GM19238 (cell line): ENCODE measurements at regions not wholly inside any gene's neighbourhood (a gene's known extent, or its start where the extent isn't known, plus 50 kb on each side); places are given as distances from the start of the nearest gene placed in this dataset.

Experiments
- DNase-seq: peaks from one replicate; pipeline ENCODE4 v3.0.0; 2011; ENCODE audit warnings: low spot score; ENCODE audit not compliant: insufficient read length

DNA sequence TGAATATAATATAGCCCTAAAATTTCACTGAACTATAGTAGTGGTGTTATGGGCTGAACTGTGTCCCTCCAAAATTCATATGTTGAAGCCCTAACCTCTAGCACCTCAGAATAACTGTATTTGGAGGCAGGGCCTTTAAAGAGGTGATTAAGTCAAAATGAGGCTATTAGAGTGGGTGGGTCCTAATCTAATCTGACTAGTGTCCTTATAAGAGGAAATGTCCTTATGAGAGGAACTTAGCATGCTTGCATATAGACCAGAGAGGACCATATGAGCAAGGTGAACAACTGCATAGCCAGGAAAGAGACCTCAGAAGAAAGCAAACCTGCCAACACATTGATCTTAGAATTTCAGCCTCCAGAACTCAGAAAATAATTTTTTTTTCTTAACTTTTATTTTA lies 238.4 kb downstream of the ZEB2 start:
- no peak for DNase-seq

DNA sequence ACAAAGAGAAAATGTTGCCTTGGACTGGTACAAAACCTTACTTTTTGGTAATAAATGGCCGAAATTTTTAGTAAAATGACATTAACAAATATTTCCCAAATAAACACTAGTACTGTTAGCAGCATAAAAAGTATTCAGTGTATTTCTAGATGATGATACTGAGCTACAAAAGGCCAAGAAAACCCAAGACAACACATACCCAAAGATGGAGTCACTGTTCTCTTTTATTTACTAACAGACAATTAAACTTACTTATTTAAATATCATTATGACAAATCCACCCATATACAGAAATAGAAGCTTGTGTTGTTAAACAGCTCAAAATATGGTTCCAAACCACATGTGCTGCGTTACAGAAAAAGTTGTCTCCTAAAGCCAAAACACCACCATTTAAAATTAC lies 239.9 kb downstream of the ZEB2 start:
- DNase-seq: no peak

DNA sequence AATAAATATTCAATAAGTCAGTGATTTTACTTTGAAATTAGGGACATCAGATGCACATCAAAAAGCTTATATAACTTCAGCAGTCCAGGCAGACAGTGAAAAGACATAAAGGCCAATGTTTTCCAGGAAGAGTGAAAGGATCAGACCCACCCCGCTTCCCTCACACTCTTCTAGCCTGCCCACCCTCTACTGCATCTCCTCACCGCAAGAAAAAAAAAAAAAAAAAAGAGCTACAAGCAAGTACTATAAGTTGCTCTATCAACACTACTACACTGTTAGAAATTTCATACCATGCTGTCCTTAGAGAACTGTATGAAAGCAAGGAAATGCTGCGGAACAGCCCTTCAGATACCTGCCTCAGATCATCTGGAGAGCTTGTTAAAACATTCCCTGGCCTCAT lies 240.8 kb downstream of the ZEB2 start:
- DNase-seq: no peak

DNA sequence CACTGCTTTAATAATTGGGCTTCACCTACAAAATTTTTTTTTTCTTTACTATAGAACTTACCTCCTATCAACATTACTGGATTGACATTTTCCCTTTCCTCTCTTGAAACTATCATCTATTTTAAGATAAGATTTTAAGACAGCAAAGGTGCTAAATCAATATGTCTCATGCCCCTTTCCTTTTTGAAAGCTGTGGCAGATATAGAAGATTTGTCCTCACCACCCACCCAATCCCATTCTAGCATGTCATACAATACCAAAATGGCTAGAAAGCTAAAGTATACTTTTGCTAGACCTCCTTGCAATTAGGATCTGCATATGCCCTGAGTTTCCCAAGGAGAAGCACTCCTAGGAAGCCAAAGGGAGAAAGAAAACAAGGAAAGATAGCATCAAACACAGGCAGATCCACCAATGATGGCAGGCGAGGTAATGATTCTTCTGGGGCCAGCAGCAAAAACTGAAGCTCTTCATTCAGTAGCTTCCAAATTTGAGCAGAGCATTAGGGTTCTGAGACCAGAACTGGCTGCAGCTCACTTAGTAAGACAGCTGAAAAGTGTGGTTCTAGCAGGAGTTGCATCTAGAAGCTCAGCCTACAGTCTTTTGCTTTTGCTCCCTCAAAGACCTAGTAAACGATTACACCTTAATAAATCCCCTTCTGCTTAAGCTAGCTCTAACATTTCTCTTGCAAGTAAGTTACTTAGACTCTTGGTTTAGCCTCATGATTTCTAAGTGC lies 242.1 kb downstream of the ZEB2 start:
- DNase-seq: no peak

DNA sequence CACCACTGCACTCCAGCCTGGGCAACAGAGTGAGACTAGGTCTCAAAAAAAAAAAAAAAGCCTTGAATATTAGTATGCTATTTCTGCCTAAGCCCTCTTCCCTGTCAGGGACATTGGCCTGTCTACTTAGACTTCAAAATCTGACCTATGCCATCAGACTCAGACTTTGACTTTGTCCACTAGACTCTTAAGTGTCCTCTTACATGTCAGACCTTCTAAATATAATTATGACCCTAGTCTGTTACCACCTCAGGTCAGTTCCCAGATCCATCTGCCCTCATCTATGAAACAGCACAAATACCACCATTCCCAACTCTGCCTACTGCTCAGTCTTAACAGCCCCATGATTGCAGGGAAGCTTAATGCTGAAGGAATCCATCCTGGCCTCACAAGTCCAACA lies 244.6 kb downstream of the ZEB2 start:
- DNase-seq: no peak

DNA sequence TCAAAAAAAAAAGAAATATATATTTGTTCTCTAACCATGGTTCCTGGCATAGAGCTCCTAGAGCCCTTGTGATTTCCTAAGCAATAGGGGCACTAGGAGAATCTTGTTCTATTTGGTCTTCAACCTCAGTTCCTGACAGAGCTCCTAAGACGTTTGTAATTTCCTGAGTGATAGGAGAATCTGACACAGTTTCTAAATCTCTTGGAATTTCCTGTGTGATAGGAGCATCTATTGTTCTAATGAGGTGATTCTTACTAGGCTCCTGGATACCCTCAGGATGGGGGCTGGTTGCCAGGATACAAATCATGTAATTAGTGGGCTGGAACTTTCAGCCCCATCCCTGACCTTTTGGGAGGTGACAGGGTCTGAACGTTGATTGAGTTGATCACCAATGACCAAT lies 245.8 kb downstream of the ZEB2 start:
- DNase-seq: no peak

DNA sequence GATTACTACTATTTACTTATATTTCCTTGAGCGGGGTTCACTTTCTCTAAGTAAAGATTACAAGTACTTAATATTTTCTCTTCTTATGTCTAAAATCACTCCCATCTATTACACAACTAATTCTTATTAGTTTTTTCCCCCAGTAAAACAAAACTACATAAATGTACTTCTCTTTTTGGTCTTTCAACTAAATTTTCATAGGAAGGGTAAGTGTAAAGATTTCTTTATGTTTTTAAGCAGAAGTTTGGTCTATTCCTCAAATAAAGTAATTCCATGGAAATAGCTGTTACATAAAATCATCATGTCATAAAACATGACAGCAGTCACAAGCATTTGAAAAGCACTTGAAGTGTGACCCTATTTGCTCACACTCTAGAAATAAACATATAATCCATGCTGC lies 249.0 kb downstream of the ZEB2 start:
- no peak for DNase-seq

DNA sequence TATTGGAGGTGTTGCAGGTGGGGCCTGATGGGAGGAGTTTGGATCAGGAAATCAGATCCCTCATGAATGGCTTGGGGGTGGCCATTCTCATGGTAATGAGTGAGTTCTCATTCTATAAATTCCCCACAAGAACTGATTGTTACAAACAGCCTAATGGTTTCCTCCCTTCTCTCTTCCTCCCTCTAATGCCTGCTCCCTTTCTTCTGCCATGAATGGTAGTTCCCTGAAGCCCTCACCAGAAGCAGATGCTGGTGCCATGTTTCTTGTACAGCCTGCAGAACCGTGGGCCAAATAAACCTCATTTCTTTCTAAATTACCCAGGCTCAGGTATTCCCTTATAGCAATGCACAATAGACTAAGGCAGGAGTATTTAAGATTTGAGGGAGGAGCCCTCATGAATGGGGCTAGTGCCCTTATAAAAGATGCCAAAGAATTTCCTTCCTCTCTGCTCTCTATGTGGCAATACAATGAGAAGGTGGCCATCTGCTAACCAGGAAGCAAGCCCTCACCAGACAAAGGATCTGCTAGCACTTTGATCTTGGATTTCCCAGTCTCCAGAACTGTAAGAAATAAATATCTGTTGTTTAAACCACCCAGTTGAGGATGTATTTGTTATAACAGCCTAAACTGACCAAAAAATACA lies 251.8 kb downstream of the ZEB2 start:
- DNase-seq: no peak

DNA sequence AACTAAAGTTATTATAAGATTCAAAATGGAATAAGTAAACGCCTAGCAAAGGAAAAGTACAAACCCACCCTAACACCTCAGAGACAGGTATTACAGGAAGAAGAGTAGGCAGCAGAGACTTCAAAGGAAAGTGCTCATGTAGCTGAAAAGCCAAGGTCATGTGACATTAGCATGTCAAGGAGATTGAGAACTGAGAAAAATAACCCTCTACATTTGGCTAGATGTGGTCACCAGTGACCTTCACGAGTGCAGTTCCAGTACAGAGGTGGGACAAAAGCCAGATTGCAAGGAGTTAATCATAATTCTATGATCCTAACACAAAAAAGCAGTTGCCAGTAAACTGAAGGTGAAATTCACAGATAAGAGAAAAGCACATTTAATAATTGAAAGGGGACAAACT lies 252.7 kb downstream of the ZEB2 start:
- no peak for DNase-seq

DNA sequence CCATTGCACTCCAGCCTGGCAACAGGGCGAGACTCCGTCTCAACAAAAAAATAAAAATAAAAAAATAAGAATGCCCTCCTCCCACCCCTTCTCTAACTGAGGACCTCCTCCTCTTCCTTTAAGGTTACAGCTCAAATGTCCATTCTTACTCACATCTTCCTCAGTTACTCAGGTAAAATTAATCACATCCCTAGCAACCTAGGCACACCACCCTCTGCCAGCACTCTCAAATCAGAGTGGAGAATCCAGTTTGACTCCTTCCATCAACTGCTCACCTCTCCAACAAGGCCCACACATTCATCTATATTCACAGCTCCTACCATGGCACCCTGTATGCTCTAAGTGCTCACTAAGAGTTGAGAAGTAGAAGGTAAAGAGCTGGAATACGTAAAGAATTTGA lies 254.3 kb downstream of the ZEB2 start:
- DNase-seq: no peak

DNA sequence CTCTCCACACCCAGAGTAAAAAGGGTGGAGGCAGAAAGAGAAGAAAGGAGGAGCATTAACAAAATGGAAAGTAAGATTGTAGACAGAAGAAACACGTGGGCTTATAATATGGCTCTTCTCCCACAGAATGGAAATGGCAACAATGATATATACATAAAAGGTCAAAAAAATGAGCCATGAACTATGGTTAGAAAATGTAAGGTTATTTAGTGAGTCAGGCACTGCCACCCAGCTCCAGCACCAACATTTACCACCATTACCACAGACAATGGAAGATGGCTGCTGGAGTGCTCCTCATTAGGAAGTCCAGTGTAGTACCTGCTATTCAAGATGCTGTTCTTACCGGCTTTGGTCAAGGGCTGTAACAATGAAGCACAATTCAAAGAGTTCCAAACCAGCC lies 258.0 kb downstream of the ZEB2 start:
- DNase-seq: no peak

DNA sequence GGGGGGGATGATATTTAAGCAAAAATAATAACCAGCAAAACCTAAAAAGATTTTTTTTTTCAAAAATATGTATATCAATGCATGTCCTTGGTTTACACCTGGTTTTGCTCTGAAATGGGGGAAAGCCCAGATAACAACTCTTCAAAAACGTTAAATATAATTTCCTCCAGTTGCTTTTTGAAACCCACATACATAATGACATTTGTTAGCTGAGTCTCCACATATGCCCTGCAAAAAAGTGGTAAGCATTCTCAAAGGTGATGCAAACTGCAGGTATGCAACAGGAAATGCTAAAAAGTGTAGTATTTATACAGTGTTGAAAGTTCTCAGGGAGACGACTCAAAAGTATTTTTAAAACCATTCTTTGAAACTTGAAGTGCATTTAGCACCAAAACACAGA lies 258.6 kb downstream of the ZEB2 start:
- no peak for DNase-seq

DNA sequence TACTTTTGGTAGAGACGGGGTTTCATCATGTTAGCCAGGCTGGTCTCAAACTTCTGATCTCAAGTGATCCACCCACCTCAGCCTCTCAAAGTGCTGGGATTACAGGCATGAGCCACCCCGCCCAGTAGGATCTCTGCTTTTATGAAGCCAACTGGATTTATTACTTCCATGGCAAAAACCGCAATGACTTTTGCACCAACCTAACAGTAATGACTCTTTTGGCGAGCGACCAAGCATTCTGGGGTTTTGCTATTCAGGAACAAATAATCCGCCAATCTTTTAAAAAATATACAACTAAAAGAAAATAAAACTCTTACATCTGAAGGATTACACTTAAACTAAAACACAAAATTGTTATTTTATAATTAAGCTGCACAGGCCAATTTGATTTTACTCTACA lies 260.6 kb downstream of the ZEB2 start:
- DNase-seq: no peak

DNA sequence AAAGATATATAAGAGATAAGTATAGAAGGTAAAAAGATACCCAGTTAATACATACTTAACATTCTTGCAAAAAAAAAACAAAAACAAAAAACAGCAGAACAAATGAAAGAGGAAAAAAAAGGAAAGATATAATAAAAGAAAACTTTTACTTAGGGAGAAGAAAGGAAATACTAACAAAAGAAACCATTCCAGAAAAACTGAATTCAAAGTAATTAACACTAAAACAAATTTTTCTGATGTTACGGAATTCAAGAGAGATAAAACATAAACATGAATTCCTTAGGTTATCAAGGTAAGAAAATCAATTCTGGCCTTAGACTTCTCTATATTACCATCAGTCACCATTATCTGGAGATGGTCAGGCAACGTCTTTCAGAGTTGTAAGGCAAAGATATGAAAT lies 261.8 kb downstream of the ZEB2 start:
- no peak for DNase-seq

DNA sequence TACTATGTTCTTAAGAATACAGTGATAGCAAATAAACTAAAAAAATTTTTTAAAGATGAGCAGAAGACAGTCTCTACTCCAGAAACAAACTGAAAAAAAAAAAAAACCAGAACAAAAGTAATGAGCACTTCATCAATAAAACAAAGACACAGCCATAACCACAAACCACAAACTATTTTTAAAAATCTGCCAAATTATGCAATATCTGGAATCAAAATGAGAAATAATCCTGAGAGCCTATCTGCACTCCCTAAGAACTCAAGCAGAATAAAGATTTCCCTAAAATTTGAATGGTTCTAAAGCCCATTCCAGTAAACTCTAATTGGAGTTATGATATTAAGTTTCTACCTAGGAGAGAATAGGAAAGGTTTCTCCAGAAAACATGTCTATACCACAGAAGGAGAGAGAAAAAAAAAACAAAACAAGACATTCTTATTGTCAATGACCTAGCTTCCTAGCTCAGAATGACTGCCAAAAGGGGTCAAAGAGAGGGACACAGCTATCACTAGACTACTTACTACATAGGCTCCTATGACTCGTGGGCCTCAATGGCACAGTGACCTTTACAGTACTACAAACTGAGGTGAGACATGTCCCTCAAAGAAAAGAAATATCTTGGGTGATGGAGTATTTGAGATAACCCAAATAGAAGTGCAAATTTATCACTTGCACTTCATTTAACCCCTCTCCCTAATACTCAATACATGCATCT lies 262.8 kb downstream of the ZEB2 start:
- DNase-seq: no peak

DNA sequence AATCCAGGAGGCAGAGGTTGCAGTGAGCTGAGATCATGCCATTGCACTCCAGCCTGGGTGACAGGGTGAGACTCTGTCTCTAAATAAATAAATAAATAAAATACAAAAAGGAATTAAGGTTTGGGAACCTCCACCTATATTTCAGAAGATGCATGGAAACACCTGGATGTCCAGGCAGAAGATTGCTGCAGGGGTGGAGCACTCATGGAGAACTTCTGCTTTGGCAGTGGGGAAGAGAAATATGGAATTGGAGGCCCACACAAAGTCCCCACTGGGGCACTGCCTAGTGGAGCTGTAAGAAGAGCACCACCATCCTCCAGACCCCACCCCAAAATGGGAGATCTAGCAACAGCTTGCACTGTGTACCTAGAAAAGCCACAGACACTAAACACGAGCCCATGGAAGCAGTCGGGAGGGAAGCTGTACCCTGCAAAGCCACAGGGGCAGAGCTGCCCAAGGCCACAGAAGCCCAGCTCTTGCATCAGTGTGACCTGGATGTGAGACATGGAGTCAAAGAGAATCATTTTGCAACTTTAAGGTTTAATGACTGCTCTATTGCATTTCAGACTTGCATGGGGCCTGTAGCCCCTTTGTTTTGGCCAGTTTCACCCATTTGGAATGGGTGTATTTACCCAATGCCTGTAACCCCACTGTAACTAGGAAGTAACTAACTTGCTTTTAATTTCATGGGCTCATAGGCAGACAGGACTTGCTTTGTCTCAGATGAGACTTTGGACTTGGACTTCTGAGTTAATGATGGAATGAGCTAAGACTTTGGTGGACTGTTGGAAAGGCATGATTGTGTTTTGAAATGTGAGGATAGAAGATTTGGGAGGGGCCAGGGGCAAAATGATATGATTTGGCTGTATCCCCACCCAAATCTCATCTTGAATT lies 265.3 kb downstream of the ZEB2 start:
- no peak for DNase-seq

DNA sequence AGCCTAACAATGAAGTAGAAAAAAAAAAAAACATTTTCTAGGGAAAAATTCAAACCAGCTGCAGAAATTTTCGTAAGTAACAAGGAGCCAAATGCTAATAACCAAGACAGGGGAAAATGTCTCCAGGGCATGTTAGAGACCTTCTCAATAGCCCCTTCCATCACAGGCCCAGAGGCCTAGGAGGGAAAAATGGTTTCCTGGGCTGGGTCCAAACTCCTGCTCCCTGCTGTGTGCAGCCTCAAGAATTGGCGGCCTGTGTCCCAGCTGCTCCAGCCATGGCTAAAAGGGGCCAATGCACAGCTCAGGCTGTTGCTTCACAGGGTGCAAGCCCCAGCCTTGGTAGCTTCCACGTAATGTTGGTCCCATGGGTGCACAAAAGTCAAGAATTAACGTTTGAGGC lies 266.2 kb downstream of the ZEB2 start:
- no peak for DNase-seq

DNA sequence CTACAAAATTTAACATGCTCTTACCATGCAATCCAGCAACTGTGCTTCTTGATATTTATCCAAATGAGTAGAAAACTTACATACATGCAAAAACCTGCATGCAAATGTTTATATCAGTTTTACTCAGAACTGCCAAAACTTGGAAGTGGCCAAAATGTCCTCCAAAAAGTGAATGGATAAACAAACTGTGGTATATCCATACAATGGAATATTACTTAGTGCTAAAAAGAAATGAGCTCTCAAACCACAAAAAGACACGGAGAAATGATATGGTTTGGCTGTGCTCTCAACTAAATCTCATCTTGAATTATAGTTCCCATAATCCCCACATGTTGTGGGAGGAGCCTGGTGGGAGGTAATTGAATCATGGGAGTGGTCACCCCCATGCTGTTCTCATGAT lies 267.2 kb downstream of the ZEB2 start:
- no peak for DNase-seq

DNA sequence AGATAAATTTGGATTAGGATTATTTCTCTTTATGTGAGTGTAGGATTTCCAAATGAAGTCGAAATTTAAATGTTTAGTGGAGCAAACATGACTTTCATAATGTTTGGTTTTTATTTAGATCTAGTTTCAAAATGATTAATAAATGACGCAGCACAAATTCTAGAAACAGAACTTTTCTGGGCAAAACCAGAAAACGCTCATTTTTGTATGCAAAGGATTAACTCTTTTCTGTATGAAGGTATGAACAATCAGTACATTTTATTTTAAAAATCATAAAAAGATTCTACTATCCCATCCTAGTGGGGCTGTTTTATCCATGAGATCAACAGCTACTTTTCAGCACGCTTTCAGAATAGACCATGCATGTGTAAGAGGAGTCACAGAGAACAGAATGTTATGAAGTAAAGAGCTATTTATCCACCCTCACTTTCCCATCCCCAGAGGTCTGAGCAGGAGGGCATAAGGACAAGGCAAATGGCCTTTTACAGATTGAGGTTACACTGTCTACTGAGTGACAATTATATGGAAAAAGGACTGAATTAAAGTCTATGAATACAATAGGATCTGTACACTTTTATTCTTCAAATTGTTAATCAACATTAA lies 270.8 kb downstream of the ZEB2 start:
- no peak for DNase-seq

DNA sequence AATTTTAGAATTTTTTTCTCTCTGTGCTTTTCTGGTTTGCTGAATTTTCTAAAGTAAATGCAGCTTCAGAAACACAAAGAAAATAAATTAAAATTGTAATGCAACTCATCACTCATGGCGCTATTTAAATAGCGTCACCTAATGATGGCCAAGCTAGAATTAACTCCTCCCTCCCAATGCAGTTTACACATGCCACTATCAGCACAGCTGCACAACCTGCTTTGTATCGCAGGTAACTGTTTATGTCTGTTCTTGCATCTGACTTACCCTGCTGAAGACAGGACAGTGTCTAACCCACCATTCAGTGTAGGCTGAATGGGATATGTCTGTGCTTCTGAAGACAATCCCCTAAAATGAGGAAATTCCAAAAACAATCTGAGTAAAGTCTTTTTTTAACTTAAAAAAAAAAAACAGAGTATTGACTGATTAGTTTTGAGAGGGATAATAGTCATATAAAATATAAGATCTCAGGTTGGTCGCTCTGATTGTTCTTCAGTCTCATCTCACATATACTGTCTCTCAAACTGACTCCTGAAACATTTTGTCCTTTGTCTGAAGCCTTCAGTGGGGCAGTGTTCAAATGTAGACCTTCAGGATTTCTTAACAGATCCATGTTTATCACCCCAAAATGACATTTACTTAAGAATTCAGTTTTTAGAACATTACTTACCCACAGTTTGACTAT lies 271.4 kb downstream of the ZEB2 start:
- DNase-seq: no peak

DNA sequence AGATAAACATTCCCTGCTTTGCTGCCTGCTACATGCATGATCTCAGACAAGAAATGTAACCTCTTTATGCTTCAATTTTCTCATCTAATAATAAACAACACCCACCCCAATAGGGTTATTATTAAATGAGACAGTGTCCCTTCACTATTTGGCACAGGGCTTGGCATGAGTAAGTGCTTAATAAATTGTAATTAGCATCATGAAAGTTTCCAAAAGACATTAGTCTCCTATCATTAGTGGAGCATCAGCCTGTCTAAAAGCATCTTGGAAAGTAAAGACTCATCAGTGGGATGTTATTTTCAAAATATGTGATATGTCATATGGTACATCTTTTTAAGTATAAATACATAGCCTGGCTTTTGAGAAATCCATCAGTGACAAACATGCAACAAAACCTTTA lies 275.0 kb downstream of the ZEB2 start:
- no peak for DNase-seq
